Stimulated activated CD4-positive, alpha-beta T cell treated with anti-CD3 and anti-CD28 coated beads, Interleukin-12 subunit alpha, Interleukin-12 subunit beta, amount 100 ng/mL, for 24 hours (primary cell): ENCODE measurements at regions not wholly inside any gene's neighbourhood (a gene's known extent, or its start where the extent isn't known, plus 50 kb on each side); places are given as distances from the start of the nearest gene placed in this dataset.

Experiments
- DNase-seq, 2 experiments: peaks; one replicate each; pipeline ENCODE4 v3.0.0-alpha.2; 2020; ENCODE audit warnings: low read depth in 2 of 2

DNA sequence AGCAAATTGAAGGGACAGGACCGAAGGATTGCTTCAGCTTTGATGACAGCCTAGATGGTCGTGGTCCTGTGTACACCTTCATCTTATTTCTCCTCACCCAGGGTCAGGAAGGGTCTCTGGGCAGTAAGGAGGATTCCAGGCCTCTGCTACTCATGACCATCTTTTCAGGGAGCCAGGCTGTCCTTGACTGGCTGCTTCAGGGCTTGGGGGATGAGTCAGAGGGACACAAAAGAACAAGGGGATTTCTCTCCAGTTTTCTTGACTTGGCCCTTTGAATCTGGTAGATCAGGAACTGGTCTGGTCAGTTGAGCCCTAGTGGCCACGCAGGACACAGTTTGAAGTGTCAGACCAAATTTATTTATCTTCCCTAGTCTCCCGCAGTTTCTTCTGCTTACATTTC lies 402.1 kb upstream of the CHD6 start:
- no peak for DNase-seq

DNA sequence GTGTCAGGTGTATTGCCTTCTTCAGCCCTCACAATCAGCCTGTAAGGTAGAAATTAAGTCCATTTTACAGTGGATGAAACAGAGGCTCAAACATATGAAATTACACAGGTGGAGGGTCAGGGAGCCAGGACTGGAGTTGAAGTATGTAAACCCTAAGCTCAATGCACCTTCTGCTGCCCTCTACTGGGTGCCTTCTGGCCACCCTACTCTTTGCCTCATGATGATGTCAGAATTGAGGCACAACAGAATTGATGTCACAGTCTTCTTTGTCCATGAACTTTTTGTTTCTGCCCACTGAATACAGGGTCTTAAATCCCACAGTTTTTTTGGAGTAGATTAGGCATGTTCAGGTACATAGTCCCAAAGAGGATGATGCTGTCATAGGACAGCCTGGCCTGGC lies 400.8 kb upstream of the CHD6 start:
- no peak for DNase-seq

DNA sequence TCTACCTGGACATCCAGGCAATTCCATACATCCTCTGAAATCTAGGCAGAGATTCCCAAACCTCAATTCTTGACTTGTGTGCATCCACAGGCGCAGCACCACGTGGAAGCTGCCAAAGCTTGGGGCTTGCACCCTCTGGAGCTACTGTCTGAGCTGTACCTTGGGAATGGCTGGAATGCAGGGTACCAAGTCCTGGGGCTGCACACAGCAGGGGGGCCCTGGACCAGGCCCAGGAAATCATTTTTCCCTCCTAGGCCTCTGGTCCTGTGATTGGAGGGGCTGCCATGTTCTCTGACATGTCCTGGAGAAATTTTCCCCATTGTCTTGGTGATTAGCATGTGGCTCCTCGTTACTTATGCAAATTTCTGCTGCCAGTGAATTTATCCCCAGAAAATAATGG lies 391.9 kb upstream of the CHD6 start:
- DNase-seq: no peak

DNA sequence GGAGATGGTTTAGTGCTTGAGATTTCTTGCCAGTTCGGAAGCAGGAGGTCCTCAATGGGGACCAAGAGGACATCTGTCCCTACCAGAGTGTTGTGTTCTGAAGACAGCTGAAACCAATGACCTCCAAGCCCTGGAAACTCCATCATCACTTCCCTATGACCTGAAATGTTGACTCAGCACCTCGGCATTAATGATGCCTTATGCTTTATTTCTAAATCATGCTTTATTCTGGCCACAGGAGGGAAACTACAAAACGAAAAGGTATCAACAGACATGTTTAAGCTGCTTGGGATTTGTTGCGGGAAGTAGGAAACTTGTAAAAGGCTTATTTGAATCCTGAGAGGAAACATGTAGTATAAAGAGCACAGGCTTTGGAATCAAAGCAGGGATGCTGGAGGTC lies 389.1 kb upstream of the CHD6 start:
- no peak for DNase-seq

DNA sequence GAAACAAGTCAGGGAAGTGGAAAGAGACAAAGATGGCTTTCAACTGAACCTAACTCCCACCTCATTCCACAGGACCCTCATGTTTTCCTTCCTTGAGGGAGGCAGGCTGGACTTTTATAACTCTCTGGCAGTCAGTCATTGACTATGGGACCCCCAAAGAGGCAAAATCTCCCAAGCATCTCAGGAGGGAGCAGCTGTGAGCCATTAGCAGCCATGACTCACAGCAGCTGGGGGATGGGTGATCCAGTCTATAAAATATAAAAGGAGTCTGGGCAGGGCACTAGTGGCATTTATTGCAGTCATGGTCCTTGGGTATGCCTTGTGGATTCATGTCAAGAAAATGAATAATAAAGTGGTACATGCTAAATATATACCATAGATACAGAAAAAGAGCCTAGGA lies 387.0 kb upstream of the CHD6 start:
- no peak for DNase-seq

DNA sequence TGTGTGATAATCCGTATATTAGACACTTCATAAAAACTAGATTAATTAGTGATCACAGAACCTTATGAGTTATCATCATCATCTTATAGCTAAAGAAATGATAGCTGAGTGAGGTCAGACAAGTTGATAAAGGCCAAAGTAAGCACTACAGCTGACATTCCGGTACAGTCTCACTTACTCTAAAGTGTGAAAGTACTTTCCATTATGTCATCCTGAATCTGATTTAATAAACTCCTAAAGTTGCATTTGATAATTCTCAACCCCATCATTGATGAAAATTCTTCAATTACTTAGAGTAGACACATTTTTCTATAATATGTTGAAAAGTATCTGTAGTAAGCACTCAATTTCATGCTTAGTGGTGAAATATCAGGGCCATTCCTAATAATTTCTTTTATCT lies 385.2 kb upstream of the CHD6 start:
- no peak for DNase-seq

DNA sequence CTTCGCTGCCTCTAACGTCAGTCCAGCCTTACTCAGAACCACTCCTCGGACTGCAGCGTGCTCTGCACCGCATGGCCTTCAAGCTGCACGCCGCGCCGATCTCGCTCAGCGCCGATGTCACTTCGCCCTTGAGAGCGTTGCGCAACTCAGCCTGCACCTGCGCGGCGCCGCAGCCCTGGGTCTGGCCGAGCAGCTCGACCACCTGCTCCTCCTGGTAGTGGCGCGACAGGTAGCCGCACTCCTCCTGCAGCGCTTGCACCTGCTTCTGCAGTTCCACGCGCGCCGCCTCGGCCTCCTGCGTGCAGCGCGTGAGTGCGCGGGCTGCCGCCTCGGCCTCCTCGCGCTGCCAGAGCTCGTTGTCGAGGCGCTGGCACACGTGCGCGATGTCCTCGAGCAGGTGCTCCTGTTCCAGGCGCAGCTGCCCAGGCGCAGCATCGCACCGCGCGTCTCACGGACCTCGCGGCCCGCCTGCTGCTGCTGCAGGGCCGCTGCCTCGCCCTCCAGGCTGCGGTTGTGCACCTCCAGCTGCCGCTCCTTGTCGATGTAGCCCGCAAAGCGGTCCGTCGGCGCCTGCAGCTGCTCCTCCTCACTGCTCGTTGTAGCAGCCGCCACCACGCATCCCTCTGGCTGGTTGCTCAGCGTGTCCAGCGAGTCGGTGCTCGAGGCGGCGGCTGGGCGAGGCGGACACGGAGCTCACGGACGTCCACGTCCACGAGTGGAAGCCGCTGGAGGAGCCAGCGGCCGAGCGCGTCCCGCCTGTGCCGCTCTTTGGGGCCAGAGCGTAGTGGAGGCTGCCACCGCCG lies 380.6 kb upstream of the CHD6 start:
- DNase-seq: no peak

DNA sequence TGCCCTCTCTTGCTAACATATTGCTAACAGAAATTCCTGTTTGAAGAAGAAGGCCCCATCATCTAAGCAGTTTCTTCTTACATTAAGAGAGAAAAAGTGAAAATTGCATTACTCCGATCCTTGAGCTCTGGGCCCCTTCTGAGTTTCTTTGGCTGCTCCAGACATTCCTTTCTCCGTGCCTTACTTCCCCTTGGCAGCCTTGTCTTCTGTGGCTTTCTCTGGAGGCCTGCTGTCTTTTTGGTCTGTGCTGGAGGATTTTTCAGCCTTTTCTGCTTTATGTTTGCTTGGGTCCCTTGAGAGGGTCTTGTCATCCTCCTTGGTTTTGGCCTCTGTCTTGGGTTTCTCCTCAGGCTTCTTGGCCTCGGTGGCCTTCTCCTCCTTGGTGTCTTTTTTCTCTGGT lies 378.8 kb upstream of the CHD6 start:
- no peak for DNase-seq

DNA sequence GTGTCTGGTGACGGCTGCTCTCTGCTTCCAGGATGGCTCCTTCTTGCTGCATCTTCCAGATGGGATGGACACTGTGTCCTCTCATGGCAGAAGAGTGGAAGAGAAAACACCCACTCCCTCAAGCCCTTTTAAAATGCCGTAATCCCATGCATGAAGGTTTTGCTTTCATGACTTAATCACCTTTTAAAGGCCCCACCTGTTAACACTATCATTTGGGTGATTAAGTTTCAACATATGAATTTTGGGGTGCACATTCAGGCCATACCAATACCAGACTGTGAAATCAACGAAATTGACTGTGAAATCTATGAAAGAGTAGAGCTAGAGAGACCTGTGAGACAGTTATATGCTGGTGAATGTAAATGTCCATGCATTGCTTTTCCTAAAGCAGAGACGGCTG lies 374.3 kb upstream of the CHD6 start:
- no peak for DNase-seq

DNA sequence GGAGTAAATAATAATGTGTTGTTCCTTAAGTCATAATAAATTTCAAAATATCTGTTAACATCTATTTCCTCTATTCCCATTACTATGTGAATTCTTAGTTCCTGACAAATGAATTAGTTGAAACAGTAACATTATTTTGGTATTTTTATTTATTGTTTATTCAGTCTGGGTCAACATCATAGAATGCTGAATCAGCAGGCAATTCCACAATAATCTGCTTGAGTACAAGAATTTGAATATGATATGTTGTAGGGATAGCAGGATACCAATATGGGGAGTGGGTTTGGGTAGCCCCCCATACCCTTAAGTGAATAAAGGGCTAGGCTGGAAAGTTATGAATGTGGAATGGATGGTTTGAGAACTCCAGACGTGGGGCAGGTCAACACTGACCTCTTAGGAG lies 373.2 kb upstream of the CHD6 start:
- DNase-seq: no peak

DNA sequence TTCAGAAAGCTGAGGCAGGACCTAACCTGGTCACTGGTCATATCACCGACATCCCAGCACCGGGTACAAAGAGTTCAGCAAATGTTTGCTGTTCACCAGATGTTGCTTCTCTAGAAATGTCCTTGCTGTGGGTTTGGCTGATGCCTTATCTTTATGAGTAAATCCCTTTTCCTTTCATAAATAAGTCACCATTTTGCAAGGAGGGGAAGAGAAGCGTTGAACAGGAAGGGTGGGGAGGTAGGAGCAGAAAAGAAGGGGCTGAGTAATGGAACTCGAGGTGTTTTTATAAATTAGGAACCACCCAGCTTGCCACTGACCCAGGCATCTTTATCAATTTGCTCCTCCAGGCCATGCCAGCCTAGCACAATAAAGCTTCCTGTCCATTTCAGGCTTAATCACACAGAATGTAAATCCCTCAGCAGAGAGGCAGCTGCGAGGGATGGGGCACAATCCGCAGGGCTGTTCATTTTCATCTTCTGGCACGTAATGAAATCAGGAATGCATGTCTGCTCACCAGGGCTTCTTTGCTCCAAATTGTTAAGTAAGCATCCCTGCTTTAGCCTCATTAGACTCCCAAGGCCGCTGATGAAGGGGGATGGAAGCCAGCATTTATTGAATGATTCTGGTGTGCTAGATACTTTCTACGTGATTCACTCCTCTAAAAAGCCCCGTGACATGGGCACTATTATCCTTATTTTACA lies 371.9 kb upstream of the CHD6 start:
- no peak for DNase-seq

DNA sequence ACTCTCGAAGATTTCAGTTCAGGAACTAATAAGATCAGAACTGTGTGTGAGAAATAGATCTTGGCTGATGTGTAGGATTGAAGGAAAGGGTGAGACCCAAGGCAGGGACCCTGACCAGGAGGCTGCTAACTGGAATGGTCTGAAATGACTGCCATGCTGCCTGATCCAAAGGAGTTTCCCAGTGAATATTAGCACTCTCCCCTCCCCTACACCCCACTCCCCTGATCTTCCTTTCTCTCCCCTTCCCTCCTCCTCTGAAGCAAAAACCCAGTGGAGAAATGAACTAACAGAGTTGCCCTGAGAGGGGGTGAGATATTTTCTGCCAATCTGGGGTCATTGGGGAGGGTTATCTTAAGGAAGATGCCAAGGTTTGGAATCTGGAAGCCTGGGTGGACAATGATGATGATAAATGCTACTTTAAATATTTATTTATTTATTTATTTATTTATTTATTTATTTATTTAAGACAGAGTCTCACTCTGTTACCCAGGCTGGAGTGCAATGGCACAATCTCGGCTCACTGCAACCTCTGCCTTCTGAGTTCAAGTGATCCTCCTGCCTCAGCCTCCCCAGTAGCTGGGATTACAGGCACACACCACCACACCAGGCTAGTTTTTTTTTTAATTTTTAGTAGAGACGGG lies 371.0 kb upstream of the CHD6 start:
- DNase-seq: no peak

DNA sequence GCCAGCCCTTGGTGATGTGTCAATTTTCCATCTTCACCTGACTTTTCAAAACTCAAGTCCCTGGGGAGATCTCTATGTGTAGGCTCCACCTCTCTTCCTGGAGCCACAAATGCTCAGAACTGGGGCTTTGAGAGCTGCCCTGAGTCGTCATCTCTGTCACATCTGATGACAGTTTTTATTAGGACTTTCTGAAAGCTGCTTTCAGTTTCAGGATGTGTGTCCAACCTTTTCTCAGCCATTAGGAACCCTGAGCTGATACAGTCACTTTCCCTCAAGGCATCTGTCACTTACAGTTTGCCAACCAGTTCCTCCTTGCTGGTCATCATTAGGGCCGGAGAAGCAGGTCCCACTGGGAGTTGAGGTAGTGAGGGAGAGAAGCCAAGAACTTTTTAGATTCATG lies 365.9 kb upstream of the CHD6 start:
- no peak for DNase-seq

DNA sequence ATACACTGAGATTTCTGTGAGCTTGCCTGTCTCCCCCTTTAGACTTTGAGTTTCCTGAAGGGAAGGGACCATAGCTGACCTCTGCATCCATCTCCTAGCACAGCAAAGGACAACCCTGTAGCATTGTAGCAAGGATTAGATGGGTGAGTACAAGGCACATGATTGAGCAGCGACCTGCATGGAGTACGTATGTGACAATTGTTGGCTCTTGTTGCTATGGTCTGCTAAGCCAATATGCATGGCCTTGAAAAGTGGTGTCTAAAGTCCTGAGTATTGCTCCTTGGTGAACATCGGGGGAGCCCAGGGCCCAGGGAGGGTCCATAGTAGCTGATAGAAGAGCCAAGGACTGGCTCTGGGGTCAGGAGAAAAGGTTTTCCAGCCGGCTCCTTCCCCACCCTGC lies 365.0 kb upstream of the CHD6 start:
- DNase-seq: no peak

DNA sequence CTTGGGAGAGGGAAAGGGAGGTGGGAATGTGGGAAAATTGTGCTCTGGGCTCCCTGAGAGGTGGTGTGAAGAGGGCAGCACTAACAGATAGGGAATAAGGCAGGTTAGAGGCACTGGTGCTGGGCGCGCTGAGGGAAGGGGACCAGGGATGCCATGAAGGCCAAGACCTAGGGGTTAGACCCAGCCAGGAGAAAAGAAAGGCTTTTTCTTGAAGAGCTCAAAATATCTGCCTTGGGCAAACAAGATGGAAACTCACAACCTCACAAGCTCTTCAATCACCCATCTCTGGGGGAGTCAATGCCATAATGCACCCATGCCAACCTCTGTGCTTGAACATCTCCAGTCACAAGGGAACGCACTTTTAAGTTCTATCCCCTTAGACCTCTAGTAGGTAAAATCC lies 363.6 kb upstream of the CHD6 start:
- no peak for DNase-seq

DNA sequence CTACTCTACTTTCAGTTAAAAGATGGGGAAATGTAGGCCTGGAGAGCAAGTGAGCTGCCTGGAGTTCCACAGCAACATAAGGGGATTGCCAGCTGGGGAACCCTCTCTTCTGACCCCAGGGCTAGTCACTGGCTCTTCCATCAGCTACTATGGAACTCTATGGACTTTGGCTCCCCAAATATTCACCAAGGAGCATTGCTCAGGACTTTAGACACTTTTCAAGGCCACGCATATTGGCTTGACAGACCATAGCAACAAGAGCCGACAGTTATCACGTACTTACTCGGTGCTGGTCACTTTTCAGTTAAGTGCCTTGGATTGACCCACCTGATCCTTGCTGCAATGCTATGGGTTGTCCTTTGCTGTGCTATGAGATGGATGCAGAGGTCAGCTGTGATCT lies 360.7 kb upstream of the CHD6 start:
- no peak for DNase-seq

DNA sequence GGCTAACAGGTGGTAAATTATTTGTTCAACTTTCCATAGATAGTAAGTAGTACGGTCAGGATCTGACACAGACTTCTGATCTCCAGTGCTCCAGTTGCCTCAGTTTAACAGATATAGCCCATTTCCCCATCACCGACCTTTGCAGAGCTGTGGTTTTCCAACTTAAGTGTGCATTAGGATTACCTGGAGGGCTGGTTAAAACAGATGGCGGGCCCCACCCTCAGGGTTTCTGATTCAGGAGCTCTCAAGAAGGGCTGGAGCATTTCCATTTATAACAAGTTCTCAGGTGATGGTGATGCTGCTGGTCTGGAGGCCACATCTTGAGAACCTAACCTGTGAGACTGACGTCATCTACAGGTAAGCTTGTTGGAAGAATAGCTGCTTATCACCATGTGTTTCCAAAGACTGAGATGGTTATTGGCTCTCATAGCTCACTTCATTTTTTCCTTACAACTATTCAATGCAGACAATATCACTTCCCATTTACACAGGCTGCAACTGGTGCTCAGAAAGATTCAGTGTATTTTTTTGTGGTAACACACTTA lies 360.1 kb upstream of the CHD6 start:
- DNase-seq: no peak

DNA sequence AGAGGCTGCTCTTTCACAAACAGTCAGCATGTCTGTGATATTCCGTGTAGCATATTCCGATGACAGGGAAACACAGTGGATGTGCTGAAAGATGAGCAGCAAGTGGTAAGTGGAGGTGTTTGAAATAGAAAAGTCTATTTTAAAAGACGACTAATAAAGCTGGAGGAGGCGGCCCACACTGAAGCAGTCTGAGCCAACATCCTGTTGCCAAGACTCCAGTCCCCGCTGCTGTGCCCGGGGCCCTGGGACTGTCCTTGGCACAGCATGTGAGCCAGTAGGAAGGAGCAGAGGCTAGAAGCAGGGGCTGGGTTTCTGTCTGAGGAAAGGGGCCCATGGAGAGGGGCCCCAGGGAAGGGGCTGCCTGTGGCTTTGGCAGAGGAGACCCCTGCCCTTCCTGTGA lies 351.5 kb upstream of the CHD6 start:
- no peak for DNase-seq

DNA sequence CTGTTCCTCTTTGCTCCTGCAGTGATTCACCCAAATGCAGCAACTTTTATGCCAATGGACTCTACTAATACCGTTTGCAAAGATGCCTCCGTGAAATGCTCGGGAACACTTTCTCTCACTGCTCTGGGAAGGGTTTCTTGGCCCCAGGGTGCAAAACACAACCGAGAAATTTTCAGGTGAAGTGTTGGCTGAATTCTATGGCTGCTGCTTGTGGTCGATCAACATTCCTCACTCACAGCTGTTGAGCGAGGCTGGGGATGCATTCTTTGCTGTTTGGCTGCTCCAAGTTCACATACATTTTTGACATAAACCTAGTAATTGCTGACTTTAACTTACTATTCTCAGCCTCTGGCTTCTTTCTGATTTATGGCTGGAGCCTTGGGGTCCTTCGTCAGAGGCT lies 342.0 kb upstream of the CHD6 start:
- DNase-seq: no peak

DNA sequence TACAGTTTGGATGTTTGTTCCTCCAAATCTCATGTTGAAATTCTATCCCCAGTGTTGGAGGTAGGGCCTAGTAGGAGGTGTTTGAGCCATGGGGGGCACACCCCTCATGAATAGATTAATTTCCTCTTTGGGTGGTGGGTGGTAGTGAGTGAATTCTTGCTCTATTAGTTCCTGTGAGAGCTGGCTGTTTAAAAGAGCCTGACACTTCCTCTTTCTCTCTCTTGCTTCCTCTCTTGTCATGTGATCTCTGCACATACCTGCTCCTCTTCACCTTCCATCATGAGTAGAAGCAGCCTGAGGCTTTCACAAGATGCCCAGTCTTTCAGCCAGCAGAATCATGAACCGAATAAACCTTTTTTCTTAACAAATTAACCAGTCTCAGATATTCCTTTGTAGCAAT lies 340.2 kb upstream of the CHD6 start:
- no peak for DNase-seq

DNA sequence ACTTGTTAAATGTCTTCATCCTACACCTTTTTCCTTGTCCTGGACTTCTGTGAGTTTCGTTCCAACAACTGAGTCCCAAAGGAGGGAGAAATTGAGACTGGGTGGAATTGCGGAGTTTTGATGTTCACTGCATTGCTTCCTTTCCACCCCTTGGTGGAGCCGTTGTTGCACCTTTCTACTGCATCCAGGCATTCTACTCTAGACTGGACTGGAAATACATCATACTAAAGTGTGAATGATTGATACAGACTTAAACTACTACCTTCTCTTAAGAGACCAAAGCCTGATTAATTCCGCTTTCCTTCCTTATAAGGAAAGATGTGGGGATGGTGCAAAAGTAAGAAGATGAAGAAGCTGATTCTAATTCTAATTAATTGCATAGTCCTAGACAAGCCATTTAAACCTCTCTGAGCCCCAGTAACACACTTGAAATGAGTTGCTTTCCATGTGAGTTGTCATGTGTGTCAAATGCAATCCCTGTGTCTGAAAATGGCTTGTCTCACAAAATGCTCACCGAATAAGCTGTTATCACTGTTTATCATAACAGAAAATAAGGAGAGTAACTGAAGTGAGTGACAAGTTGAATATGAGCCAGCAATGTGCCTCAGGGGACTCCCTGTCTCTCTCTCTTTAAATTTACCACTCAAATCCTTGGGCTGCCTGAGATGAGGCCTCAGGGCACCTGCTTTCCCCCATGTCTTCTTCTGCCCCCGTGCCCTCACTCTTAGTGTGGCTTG lies 338.3 kb upstream of the CHD6 start:
- no peak for DNase-seq

DNA sequence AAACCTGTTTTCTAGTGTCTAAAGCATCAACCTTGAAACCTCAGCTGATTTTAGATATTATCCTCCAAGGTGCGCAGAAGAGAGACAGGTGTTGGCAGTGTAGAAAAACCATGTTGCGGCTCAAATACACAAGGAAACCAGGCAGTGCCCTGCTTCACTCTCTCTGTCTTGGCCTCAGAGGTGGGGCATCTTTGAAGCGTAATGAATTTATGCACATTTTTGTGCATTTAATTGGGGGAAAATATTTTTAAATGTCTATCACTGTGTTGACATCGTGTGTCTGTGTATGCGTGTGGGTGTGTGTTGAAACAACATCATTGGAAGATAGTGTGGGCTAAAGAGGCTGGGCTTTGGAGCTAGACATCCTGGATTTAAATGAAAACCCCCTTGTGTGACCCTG lies 334.0 kb upstream of the CHD6 start:
- no peak for DNase-seq
